GM21737 (cell line): ENCODE measurements at regions not wholly inside any gene's neighbourhood (a gene's known extent, or its start where the extent isn't known, plus 50 kb on each side); places are given as distances from the start of the nearest gene placed in this dataset.

Source experiments
- ATAC-seq: cut with Tn5 transposase; IDR thresholded peaks from one replicate; pipeline ENCODE4 v1.9.1; 2021; ENCODE audit warnings: mild to moderate bottlenecking, moderate library complexity; ENCODE audit not compliant: unreplicated experiment

GRCh38 chr9:17967731-17968130, 388.9 kb downstream of the SH3GL2 start:
- no peak for ATAC-seq

- no peak for ATAC-seq
These were observed 390.4 kb downstream of the SH3GL2 start for GRCh38 chr9:17969232-17969631.

DNA sequence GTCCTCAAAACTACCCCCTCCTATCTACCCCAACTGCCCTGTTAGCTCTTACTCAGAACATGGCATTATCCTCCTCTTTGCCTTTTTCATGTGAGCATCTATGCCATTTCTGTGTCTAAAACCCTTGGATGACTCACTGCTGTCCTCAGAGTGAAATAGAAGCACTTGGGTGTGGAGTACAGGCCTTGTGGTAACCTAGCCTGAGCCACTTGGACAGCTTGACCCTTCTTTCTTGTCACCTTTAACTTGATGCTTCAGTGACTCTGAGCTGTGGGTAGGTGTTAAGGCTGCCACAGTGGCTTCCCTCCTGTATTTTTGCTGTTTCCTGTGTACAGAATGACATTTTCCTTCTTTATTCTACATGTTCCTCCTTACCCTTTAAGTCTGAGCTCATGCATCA, 391.4 kb downstream of the SH3GL2 start:
- no peak for ATAC-seq

DNA sequence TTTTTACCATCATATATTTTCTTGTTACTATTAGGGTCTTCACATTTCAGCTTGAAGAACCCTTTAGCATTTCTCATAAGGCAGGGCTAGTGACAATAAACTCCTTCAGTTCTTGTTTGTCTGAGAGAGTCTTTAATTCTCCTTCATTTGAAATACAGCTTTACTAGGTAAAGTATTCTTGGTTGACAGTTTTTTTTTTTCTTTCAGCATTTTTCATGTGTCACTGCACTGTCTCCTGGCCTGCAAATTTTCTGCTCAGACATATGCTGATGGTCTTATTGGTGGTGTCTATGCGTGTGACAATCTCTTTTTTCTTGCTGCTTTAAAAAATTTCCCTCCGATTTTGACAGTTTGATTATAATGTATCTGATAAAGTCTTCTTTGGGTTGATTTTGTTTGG, 399.9 kb downstream of the SH3GL2 start:
- ATAC-seq = no peak

DNA sequence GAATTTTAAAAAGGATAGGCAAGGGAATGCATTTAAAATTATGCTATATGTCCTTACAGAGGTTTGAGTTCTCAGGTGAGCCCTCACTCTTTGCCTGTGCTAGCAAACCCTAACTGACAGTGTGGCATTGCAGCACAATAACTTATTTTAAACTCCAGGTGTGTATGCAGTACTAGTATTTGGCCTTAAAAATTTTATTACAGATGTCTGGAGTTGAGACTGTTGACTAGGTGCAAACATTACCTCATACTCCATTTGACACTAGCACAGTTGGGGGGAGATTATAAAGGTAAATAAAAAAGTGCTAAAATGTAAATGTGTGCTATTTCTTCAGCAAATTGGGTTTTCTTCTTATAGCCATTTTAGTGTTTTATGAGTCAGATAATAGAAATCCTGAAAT, 407.7 kb downstream of the SH3GL2 start:
- ATAC-seq = no peak

- ATAC-seq = no peak
These were observed 408.3 kb downstream of the SH3GL2 start for GRCh38 chr9:17987189-17987588.

- ATAC-seq = no peak
These were observed 409.6 kb downstream of the SH3GL2 start for GRCh38 chr9:17988489-17988888.

- ATAC-seq = no peak
These were observed 411.7 kb downstream of the SH3GL2 start for GRCh38 chr9:17990602-17991001.

GRCh38 chr9:17993024-17993423, 414.2 kb downstream of the SH3GL2 start:
- ATAC-seq = no peak

- ATAC-seq = no peak
These were observed 416.0 kb downstream of the SH3GL2 start for GRCh38 chr9:17994695-17995425.

GRCh38 chr9:17996728-17997127, 417.9 kb downstream of the SH3GL2 start:
- no peak for ATAC-seq

- no peak for ATAC-seq
These were observed 424.0 kb downstream of the SH3GL2 start for GRCh38 chr9:18002718-18003438.

DNA sequence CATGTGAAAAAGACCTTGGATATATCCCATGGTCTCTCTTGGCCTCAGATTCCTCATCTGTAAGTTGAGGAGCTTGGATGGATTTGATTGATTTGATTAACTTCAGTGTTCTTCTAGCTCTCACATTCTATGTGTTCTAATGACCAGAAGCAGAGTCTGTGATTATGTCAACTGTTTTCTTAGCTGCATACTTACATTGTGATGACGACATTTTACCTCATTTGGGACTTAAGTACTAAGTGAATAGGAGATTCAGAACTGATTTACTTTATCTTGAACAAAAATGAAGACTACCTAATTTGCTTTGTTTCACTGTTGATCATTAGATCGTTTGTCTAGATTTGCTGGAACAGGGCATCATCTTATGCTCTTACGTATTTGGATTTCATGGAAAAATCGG, 427.7 kb downstream of the SH3GL2 start:
- no peak for ATAC-seq

GRCh38 chr9:18007621-18008020, 428.8 kb downstream of the SH3GL2 start:
- no peak for ATAC-seq

GRCh38 chr9:18009902-18010301, 431.0 kb downstream of the SH3GL2 start:
- ATAC-seq = no peak

GRCh38 chr9:18010492-18010891, 431.6 kb downstream of the SH3GL2 start:
- ATAC-seq = no peak

DNA sequence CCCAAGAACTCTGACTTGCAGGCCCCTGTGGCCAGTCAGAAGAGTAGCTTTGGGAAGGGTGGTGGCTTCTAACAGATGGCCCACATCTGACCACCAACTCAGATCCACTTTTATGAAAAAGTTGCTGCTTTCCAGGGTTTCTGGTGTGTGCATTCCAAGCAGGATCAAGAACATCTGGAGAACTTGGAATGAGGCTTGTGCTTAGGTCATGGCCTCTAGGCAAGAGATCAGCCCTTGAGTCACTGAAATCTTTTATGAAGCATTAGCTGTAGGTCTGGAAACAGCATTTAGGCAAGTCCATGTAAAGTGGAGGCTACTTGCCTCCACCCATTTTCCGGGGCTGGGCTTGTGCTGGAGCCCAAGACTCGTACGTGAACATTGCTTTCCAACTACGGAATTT, 433.3 kb downstream of the SH3GL2 start:
- no peak for ATAC-seq

GRCh38 chr9:18014556-18014955, 435.7 kb downstream of the SH3GL2 start:
- ATAC-seq = no peak

- no peak for ATAC-seq
These were observed 436.2 kb downstream of the SH3GL2 start for GRCh38 chr9:18015116-18015515.

GRCh38 chr9:18017136-18017535, 438.3 kb downstream of the SH3GL2 start:
- ATAC-seq = no peak

DNA sequence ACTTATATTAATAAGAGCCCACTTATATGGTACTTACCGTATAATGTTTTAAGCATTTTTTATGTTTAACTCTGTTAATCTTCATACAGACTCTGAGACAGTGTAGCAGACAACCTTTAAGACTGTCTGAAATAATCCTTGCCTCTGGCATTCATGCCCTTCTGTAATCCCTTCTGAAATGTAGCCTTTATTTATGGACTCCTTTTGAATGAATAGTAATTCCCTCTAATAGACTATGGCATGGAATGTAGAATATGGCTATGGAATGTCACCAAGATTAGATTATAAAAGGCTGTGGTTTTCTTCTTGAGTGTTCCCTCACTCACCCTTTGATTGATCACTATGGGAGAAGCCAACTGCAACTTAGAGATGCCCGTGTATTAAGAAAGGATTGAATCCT, 439.4 kb downstream of the SH3GL2 start:
- no peak for ATAC-seq

DNA sequence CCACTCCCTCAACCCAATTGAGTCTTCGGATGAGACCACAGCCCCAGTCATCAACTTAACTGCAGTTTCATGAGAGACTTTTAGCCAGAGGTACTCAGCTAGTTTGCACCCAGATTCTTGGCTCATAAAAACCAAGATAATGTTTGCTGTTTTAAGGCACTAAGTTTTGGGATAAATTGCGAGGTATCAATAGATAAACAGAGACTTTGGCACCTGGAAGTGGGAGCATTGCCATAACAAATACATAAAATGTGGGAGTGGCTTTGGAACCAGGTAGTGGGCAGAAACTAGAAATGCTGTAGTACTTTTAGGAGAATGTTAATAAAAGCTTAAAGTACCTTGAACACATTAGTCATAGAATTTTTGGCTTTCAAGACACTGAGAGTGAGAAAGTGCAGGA, 439.8 kb downstream of the SH3GL2 start:
- no peak for ATAC-seq
